ENCODE measurements at regions not wholly inside any gene's neighbourhood (a gene's known extent, or its start where the extent isn't known, plus 50 kb on each side); places are given as distances from the start of the nearest gene placed in this dataset.

DNA sequence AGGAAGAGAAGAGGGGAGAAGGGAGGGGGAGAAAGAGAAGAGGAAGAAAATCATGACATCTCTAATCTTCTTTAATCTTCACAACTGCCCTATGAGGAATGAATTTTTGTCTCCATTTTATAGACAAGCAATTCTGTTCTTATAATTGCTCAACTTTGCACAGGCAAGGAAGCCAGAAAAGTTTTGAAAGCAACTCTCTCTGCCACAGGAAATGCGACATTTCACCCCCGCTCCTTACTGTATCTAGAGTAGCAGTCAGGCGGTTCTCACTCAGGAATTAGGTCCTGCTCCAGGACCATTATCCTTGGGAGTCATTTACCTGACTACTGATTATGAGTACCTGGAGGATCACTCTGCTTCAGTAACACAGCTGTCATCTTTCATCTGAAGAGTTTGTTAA lies 69.2 kb upstream of the FAM9A start:
- intact Hi-C loops (cut with micrococcal nuclease), result no loop called here

DNA sequence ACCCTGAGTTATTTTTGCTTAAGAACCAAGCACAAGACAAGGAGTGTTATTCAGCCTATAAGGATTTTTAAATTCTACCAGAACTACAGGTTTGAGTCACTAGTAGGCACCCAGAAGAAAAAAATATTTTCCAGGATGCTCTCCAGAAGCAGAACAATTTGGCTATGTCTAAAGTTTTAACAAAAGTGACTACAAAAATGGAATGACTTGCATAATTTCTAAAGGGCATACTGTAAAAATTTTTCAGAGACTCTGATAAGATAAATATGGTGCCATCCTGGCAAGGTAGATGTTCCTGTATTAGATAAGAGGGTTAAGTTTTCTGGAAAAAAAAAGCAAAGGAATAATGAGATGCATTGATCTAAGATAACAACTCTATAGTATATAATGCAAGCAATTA lies 68.6 kb upstream of the FAM9A start:
- intact Hi-C loops (cut with micrococcal nuclease), result no loop called here

DNA sequence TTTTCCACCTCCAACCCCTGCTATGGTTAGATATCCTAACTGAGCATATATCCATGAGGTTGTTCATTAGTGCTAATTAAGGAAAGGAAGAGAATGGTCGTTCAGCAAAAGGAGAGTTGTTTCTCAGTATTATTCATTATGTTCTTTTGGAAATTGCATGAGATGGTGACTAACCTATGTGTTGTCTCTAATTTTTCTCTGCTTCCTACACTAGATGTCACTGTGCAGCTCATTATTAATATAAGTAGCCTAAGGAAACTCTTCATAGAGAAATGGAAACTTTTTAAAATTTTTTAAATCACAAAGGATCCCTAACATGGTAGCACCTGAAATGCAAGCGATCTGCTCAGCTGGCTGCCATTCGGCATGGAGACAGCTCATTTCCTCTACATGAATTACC lies 67.7 kb upstream of the FAM9A start:
- intact Hi-C loops (cut with micrococcal nuclease), result no loop called here

GRCh38 chrX:8868070-8868773 lies 67.0 kb upstream of the FAM9A start:
- intact Hi-C loops (cut with micrococcal nuclease), result no loop called here

GRCh38 chrX:8867406-8867805 lies 66.2 kb upstream of the FAM9A start:
- intact Hi-C loops (cut with micrococcal nuclease), result no loop called here

- intact Hi-C loops (cut with micrococcal nuclease), result no loop called here
These were observed 63.0 kb upstream of the FAM9A start for GRCh38 chrX:8864161-8864560.

DNA sequence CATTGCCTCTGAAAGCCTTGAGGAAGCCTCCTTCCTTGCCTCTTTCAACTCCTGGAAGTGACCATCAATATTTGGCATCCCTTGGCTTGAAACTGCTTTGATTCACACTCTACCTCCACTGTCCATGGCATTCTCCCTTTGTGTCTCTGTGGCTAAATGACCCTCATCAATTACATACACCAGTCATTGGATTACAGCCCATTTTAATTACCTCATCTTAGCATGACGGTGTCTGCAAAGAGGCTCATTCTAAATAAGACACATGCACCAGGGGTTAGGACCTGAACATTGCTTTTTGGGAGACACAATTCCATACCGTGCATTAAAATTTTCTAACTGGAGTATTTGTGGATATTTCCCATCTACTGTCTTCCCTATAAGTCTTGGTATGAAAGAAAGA lies 60.7 kb upstream of the FAM9A start:
- intact Hi-C loops (cut with micrococcal nuclease), result no loop called here

- intact Hi-C loops (cut with micrococcal nuclease), result no loop called here
These were observed 50.2 kb upstream of the FAM9A start for GRCh38 chrX:8851231-8851886.
